ENCODE measurements at regions not wholly inside any gene's neighbourhood (a gene's known extent, or its start where the extent isn't known, plus 50 kb on each side); places are given as distances from the start of the nearest gene placed in this dataset.

DNA sequence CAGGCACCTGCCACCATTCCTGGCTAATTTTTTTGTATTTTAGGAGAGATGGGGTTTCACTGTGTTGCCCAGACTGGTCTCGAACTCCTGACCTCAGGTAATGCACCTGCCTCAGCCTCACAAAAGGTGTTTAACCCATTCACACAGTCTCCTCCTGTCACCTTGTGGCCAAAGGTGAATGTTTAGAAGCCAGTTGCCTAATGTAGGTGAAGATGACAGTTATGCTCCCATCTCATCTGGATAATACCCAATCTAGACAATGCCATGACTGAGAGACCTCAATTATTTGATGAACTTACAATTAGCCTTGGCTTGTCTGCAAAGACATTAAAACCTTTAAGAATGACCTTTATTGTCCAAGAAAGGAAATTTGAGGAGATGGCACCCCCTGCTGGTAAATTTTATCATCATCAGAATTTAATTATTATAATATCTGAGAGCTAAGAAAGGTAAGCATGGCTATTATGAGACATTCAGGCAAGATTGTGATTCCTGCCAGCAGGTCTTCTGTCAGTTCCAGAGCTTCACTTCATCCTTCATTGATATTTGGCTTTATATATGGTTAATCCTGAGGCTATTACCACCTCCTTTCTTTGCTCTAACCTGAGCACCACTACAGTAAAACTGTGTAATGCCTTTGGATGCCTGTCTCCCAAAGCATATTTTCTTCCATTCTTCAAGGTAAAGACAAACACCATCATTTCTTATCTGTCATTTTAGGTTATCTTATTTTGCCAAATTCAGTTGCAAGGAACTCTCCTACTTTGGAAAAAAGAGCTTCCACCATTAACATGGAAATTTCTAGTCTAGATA is 117.6 kb downstream of the FAM124B start:
- H3K27ac Mint-ChIP-seq (ENCODE audit: unreplicated experiment): no peak overlapping the region
- Histone ChIP-seq H3K9me3 (no peaks in the 10 kb centered on the region), H3K36me3 (ENCODE audit: control insufficient read depth, insufficient read depth, low read length) (no peaks in the 10 kb centered on the region), H3K4me3 (ENCODE audit: low read depth, low read length) (no peak overlapping the region), H3K4me1 (no peaks in the 10 kb centered on the region), H3K27me3 (replicated peaks; ENCODE audit: control insufficient read depth, insufficient read depth, low read length) (no peaks in the 10 kb centered on the region)
- TF ChIP-seq, protein P1, sequence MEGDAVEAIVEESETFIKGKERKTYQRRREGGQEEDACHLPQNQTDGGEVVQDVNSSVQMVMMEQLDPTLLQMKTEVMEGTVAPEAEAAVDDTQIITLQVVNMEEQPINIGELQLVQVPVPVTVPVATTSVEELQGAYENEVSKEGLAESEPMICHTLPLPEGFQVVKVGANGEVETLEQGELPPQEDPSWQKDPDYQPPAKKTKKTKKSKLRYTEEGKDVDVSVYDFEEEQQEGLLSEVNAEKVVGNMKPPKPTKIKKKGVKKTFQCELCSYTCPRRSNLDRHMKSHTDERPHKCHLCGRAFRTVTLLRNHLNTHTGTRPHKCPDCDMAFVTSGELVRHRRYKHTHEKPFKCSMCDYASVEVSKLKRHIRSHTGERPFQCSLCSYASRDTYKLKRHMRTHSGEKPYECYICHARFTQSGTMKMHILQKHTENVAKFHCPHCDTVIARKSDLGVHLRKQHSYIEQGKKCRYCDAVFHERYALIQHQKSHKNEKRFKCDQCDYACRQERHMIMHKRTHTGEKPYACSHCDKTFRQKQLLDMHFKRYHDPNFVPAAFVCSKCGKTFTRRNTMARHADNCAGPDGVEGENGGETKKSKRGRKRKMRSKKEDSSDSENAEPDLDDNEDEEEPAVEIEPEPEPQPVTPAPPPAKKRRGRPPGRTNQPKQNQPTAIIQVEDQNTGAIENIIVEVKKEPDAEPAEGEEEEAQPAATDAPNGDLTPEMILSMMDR (IDR thresholded peaks at IDR 0.05; ENCODE audit: insufficient read depth in 1 of 2, low read depth in 1 of 2, low read length in 1 of 2, severe bottlenecking in 1 of 2, unreplicated experiment in 1 of 2): peak; percentile 34 to 95
- DNase-seq: peak in 1 of 2 experiments; percentile 70
- H3K9me3 Mint-ChIP-seq (ENCODE audit: unreplicated experiment): no peaks in the 10 kb centered on the region
- no peak overlapping the region for H3K4me3 Mint-ChIP-seq (ENCODE audit: unreplicated experiment)
- intact Hi-C loops (cut with micrococcal nuclease; ENCODE audit: unreplicated experiment): loop anchor here (1.0 to 2.0 kb wide), 5 partner anchors 138 to 314 kb away; partner anchors contain the start of gene SERPINE2
- no TSS peak for BruUV-seq (replicated peaks)
- H3K27me3 Mint-ChIP-seq (ENCODE audit: insufficient read depth, unreplicated experiment): peaks cover 8% of the 10 kb centered on the region
- H3K36me3 Mint-ChIP-seq (ENCODE audit: insufficient read depth, unreplicated experiment): no peaks in the 10 kb centered on the region
- ChIA-PET CTCF (interaction anchor here (0.6 to 4.5 kb wide), 10 partner anchors 11 to 314 kb away, joined by 3 to 102 read pairs (median 8); no protein-coding TSS in a partner anchor), POLR2A (no interaction called here)
- H3K4me1 Mint-ChIP-seq (ENCODE audit: low read depth, unreplicated experiment): no peaks in the 10 kb centered on the region

DNA sequence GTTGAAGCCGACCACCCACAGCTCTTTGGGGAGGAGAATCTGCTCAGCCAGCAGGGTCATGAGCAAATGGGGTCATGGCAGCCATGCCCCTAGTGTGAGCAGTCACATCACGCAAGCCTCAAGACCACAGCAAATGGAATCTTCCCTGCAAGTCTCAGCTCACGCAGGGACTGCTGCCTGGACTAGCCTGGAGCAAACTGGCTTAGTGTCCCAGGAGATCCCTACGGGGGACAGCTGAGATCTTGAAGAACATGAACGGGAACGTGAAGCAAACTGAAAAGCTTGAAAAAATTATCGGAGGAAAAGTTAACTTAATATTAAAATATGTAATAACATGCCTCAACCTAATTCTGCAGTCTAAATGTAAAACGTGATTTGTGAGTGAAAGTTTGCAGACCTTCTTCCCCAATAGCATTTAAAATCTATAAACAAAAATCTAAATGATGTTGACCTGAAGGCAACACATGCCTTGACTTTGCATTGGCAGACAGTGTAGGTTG is 118.4 kb downstream of the FAM124B start:
- H3K9me3 ChIP-seq: no peaks in the 10 kb centered on the region
- no TSS peak for BruUV-seq (replicated peaks)
- ChIA-PET POLR2A (no interaction called here), CTCF (interaction anchor here (1.8 to 4.5 kb wide), 4 partner anchors 11 to 313 kb away, joined by 11 to 102 read pairs (median 50); no protein-coding TSS in a partner anchor)
- H3K36me3 Mint-ChIP-seq (ENCODE audit: insufficient read depth, unreplicated experiment): no peaks in the 10 kb centered on the region
- no peak overlapping the region for H3K27ac Mint-ChIP-seq (ENCODE audit: unreplicated experiment)
- H3K9me3 Mint-ChIP-seq (ENCODE audit: unreplicated experiment): no peaks in the 10 kb centered on the region
- no peaks in the 10 kb centered on the region for H3K36me3 ChIP-seq (ENCODE audit: control insufficient read depth, insufficient read depth, low read length)
- peaks cover 3% of the 10 kb centered on the region for H3K27me3 Mint-ChIP-seq (ENCODE audit: insufficient read depth, unreplicated experiment)
- H3K4me3 Mint-ChIP-seq (ENCODE audit: unreplicated experiment): no peak overlapping the region
- DNase-seq: no peak
- H3K4me1 ChIP-seq: no peaks in the 10 kb centered on the region
- no peak overlapping the region for H3K4me3 ChIP-seq (ENCODE audit: low read depth, low read length)
- TF ChIP-seq, protein P1 (IDR thresholded peaks at IDR 0.05; ENCODE audit: insufficient read depth in 1 of 2, low read depth in 1 of 2, low read length in 1 of 2, severe bottlenecking in 1 of 2, unreplicated experiment in 1 of 2): no peak
- H3K27me3 ChIP-seq (replicated peaks; ENCODE audit: control insufficient read depth, insufficient read depth, low read length): no peaks in the 10 kb centered on the region
- intact Hi-C loops (cut with micrococcal nuclease; ENCODE audit: unreplicated experiment): no loop called here
- H3K4me1 Mint-ChIP-seq (ENCODE audit: low read depth, unreplicated experiment): no peaks in the 10 kb centered on the region

DNA sequence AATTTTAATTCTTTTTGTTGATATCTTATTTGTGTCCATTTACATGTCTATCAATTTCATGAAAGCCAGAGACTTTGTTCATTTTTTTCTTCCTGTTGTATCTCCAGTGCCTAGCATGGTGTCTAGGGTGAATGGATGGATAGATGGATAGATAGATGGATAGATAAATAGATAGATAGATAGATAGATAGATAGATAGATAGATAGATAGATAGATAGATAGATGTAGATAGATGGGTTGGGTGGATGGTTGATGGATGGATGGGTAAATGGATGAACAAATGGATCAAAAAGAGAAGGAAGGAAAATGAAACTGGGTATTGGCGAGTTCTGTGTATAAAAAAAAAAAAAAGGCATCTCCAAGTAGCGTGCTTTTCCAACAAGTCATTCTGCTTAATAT is 120.5 kb downstream of the FAM124B start:
- no TSS peak for BruUV-seq (replicated peaks)
- Mint-ChIP-seq H3K27ac (ENCODE audit: unreplicated experiment) (no peak overlapping the region), H3K9me3 (ENCODE audit: unreplicated experiment) (no peaks in the 10 kb centered on the region), H3K4me3 (ENCODE audit: unreplicated experiment) (no peak overlapping the region), H3K36me3 (ENCODE audit: insufficient read depth, unreplicated experiment) (no peaks in the 10 kb centered on the region), H3K27me3 (ENCODE audit: insufficient read depth, unreplicated experiment) (peaks cover 3% of the 10 kb centered on the region), H3K4me1 (ENCODE audit: low read depth, unreplicated experiment) (no peaks in the 10 kb centered on the region)
- Histone ChIP-seq H3K36me3 (ENCODE audit: control insufficient read depth, insufficient read depth, low read length) (no peaks in the 10 kb centered on the region), H3K4me1 (no peaks in the 10 kb centered on the region), H3K4me3 (ENCODE audit: low read depth, low read length) (no peak overlapping the region), H3K27me3 (replicated peaks; ENCODE audit: control insufficient read depth, insufficient read depth, low read length) (no peaks in the 10 kb centered on the region), H3K9me3 (no peaks in the 10 kb centered on the region)
- ChIA-PET POLR2A (no interaction called here), CTCF (interaction anchor here (3.8 to 3.9 kb wide), 2 partner anchors 288 to 311 kb away, joined by 65 to 102 read pairs; no protein-coding TSS in a partner anchor)
- intact Hi-C loops (cut with micrococcal nuclease; ENCODE audit: unreplicated experiment): no loop called here
- no peak for DNase-seq
- TF ChIP-seq, protein P1 (IDR thresholded peaks at IDR 0.05; ENCODE audit: insufficient read depth in 1 of 2, low read depth in 1 of 2, low read length in 1 of 2, severe bottlenecking in 1 of 2, unreplicated experiment in 1 of 2): no peak

Measured in Caco-2 (cell line).